ENCODE measurements at regions not wholly inside any gene's neighbourhood (a gene's known extent, or its start where the extent isn't known, plus 50 kb on each side); places are given as distances from the start of the nearest gene placed in this dataset.

DNA sequence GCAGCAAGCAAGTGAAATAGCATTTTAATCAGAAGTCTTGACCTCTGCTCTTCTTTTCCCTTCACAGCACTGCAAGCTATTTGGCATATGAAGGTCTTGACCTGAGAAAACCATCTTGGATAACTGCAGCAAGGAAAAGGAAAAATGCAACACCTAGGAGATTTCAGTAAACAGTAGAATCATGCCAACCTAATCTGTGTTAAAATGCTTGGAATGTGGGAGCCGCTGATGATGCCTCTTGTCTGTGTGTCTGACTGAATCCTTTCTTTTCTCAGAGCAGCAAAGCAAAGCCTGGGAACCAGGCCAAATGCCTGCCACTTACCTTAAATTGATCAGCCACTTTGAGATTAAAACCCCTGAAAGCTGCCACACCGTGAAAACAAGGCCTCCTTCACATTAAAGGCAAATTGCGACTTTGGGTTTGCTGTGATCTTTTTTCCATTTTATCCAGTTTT, 80.4 kb upstream of the CDK6 start:
- H3K4me3 ChIP-seq: no peak overlapping the region
- 64 to 81% (median 71%) methylated on average over 3 of the region's 3 CpGs for WGBS, 5 donors
- H3K36me3 ChIP-seq: no peaks in the 10 kb centered on the region
- H3K4me1 ChIP-seq: no peaks in the 10 kb centered on the region
- no peaks in the 10 kb centered on the region for H3K27me3 ChIP-seq (replicated peaks in 1 of 7)
- peaks cover 0 to 2% (median 0%) of the 10 kb centered on the region in 8 donors for H3K9me3 ChIP-seq
- intact Hi-C loops (cut with DNase I; ENCODE audit: low total_unique reads): no loop called here
- DNase-seq: no peak
- no peak overlapping the region for H3K27ac ChIP-seq
- no peak for TF ChIP-seq POLR2AphosphoS5 (IDR thresholded peaks at IDR 0.05)
- no peak for TF ChIP-seq POLR2A (IDR thresholded peaks at IDR 0.05)

GRCh38 chr7:92915348-92915747, 79.0 kb upstream of the CDK6 start:
- TF ChIP-seq CTCF (IDR thresholded peaks at IDR 0.05 in 8 of 11, conservative IDR thresholded peaks at IDR 0.05 in 3 of 11) (no peak), POLR2A (IDR thresholded peaks at IDR 0.05) (no peak), POLR2AphosphoS5 (IDR thresholded peaks at IDR 0.05) (no peak)
- no peaks in the 10 kb centered on the region for H3K4me1 ChIP-seq
- peaks cover 0 to 2% (median 0%) of the 10 kb centered on the region in 8 donors for H3K9me3 ChIP-seq
- WGBS, 5 donors: 92 to 98% (median 96%) methylated on average over 3 of the region's 3 CpGs
- no peak overlapping the region for H3K27ac ChIP-seq
- no peaks in the 10 kb centered on the region for H3K27me3 ChIP-seq (replicated peaks in 1 of 7)
- H3K36me3 ChIP-seq: no peaks in the 10 kb centered on the region
- intact Hi-C loops (cut with DNase I; ENCODE audit: low total_unique reads): no loop called here
- DNase-seq: no peak
- no peak overlapping the region for H3K4me3 ChIP-seq

DNA sequence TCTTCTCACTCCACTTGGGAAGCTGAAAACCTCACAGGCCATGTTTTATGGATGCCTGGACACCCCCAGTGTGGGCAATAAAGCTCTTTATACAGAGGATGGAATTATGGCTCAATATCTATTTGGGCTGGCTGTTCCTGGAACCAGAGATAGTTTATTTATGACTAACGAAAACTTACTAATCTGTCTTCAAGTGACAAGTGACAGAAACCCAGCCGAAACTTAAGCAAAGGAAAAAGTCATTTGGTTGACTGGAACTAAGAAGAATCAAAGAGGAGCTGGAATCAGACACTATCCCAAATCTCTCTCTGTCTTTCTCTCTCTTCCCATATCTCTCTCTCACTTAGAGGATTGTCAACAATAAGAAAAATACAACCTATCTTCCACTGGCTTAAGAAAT, 78.3 kb upstream of the CDK6 start:
- H3K4me3 ChIP-seq: no peak overlapping the region
- H3K27ac ChIP-seq: no peak overlapping the region
- intact Hi-C loops (cut with DNase I; ENCODE audit: low total_unique reads): no loop called here
- 68 to 94% (median 85%) methylated on average over 2 of the region's 2 CpGs for WGBS, 5 donors
- TF ChIP-seq POLR2AphosphoS5 (IDR thresholded peaks at IDR 0.05) (no peak), CTCF (IDR thresholded peaks at IDR 0.05 in 8 of 11, conservative IDR thresholded peaks at IDR 0.05 in 3 of 11) (no peak), POLR2A (IDR thresholded peaks at IDR 0.05) (no peak)
- no peaks in the 10 kb centered on the region for H3K4me1 ChIP-seq
- H3K36me3 ChIP-seq: no peaks in the 10 kb centered on the region
- no peak for DNase-seq
- no peaks in the 10 kb centered on the region for H3K9me3 ChIP-seq
- no peaks in the 10 kb centered on the region for H3K27me3 ChIP-seq (replicated peaks in 1 of 7)

DNA sequence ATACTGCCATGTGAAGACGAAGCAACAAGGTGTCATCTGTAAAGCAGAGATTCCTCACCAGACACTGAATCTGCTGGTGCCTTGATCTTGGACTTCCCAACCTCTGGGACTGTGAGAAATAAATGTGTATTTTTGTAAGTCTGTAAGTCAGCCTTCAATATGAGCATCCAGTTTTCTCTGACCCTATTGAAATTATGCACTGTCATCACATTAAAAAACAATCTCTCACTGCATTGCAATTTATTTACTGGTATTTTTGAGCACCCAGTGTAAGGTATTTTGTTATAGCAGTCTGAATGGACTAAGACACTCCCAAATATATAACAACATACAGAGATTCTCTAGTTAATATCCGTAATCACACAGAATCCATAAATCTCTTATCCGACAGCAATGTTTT, 77.5 kb upstream of the CDK6 start:
- Histone ChIP-seq H3K27me3 (replicated peaks in 1 of 7) (no peaks in the 10 kb centered on the region), H3K9me3 (no peaks in the 10 kb centered on the region), H3K36me3 (no peaks in the 10 kb centered on the region), H3K4me3 (no peak overlapping the region), H3K27ac (no peak overlapping the region), H3K4me1 (no peaks in the 10 kb centered on the region)
- intact Hi-C loops (cut with DNase I; ENCODE audit: low total_unique reads): no loop called here
- 81 to 99% (median 93%) methylated on average over 3 of the region's 3 CpGs for WGBS, 5 donors
- TF ChIP-seq POLR2AphosphoS5 (IDR thresholded peaks at IDR 0.05): no peak
- no peak for TF ChIP-seq CTCF (IDR thresholded peaks at IDR 0.05 in 8 of 11, conservative IDR thresholded peaks at IDR 0.05 in 3 of 11)
- TF ChIP-seq POLR2A (IDR thresholded peaks at IDR 0.05): no peak
- DNase-seq: no peak

- no peaks in the 10 kb centered on the region for H3K4me1 ChIP-seq
- WGBS, 5 donors: 91 to 100% (median 94%) methylated on average over 3 of the region's 3 CpGs
- H3K27me3 ChIP-seq (replicated peaks in 1 of 7): no peaks in the 10 kb centered on the region
- TF ChIP-seq POLR2A (IDR thresholded peaks at IDR 0.05): no peak
- no peak for TF ChIP-seq POLR2AphosphoS5 (IDR thresholded peaks at IDR 0.05)
- no peak for TF ChIP-seq CTCF (IDR thresholded peaks at IDR 0.05 in 8 of 11, conservative IDR thresholded peaks at IDR 0.05 in 3 of 11)
- H3K4me3 ChIP-seq: no peak overlapping the region
- H3K36me3 ChIP-seq: no peaks in the 10 kb centered on the region
- H3K9me3 ChIP-seq: no peaks in the 10 kb centered on the region
- intact Hi-C loops (cut with DNase I; ENCODE audit: low total_unique reads): no loop called here
- no peak overlapping the region for H3K27ac ChIP-seq
- DNase-seq: no peak
Observed at GRCh38 chr7:92910976-92911375, 74.6 kb upstream of the CDK6 start.
